PC-9 (cell line): ENCODE measurements at regions not wholly inside any gene's neighbourhood (a gene's known extent, or its start where the extent isn't known, plus 50 kb on each side); places are given as distances from the start of the nearest gene placed in this dataset.

Experiments used
- EZH2 ChIP-seq: fragments of 200-600 bp; sonication (generic); IDR thresholded peaks from 2 replicates; pipeline ENCODE4 v1.8.0; 2017; ENCODE audit warnings: antibody characterized with exemption, low read depth
- TF ChIP-seq, protein P1 (sequence below): fragments of 200-600 bp; sonication (generic); conservative IDR thresholded peaks from 2 replicates; pipeline ENCODE4 v1.6.1; 2017; ENCODE audit warnings: mixed run types, antibody characterized with exemption, mild to moderate bottlenecking, moderate library complexity

DNA sequence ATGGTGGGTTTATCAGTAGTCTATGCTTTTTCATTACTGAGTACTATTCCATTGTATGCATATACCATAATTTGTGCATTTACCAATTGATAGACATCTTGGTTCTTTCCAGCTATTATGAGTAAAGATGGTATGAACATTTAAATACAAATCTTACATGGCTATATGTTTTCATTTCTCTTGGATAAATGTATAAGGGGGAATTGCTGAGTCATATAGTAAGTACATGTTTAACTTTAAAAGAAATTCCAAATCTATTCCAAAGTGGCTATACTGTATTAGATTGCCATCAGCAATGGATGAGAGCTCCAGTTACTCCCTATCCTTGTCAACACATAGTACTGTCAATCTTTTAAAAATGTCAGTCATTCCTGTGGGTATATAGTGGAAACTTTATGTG is 243.9 kb downstream of the CDCA7 start:
- TF ChIP-seq, protein P1, sequence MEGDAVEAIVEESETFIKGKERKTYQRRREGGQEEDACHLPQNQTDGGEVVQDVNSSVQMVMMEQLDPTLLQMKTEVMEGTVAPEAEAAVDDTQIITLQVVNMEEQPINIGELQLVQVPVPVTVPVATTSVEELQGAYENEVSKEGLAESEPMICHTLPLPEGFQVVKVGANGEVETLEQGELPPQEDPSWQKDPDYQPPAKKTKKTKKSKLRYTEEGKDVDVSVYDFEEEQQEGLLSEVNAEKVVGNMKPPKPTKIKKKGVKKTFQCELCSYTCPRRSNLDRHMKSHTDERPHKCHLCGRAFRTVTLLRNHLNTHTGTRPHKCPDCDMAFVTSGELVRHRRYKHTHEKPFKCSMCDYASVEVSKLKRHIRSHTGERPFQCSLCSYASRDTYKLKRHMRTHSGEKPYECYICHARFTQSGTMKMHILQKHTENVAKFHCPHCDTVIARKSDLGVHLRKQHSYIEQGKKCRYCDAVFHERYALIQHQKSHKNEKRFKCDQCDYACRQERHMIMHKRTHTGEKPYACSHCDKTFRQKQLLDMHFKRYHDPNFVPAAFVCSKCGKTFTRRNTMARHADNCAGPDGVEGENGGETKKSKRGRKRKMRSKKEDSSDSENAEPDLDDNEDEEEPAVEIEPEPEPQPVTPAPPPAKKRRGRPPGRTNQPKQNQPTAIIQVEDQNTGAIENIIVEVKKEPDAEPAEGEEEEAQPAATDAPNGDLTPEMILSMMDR = no peak
- TF ChIP-seq EZH2 = no peak
